HG02798 (cell line): ENCODE measurements at regions not wholly inside any gene's neighbourhood (a gene's known extent, or its start where the extent isn't known, plus 50 kb on each side); places are given as distances from the start of the nearest gene placed in this dataset.
"Not testable (repeated sequence)": the region's sequence is repeated elsewhere in the genome, so short reads cannot be mapped to it uniquely, and the experiment has no call there.

Source experiments
- ATAC-seq: cut with Tn5 transposase; IDR thresholded peaks from one replicate; pipeline ENCODE4 v1.9.1; 2021; ENCODE audit warnings: mild to moderate bottlenecking; ENCODE audit not compliant: unreplicated experiment, poor library complexity

- ATAC-seq = no peak
Measured at GRCh38 chr5:42235241-42235640, 188.0 kb upstream of the GHR start.

GRCh38 chr5:42235837-42236236 is 187.4 kb upstream of the GHR start:
- ATAC-seq = no peak

- ATAC-seq = no peak
Measured at GRCh38 chr5:42241636-42242035, 181.6 kb upstream of the GHR start.

GRCh38 chr5:42242210-42242609 is 181.0 kb upstream of the GHR start:
- no peak for ATAC-seq

GRCh38 chr5:42242881-42243485 is 180.3 kb upstream of the GHR start:
- no peak for ATAC-seq

GRCh38 chr5:42252306-42252705 is 170.9 kb upstream of the GHR start:
- ATAC-seq = no peak

GRCh38 chr5:42259914-42260313 is 163.3 kb upstream of the GHR start:
- ATAC-seq = not testable (repeated sequence)

- no peak for ATAC-seq
Measured at GRCh38 chr5:42267091-42267490, 156.1 kb upstream of the GHR start.

GRCh38 chr5:42268170-42268569 is 155.1 kb upstream of the GHR start:
- ATAC-seq = not testable (repeated sequence)

GRCh38 chr5:42268630-42269029 is 154.6 kb upstream of the GHR start:
- ATAC-seq = no peak

- ATAC-seq = no peak
Measured at GRCh38 chr5:42270771-42271170, 152.5 kb upstream of the GHR start.

- no peak for ATAC-seq
Measured at GRCh38 chr5:42274913-42275312, 148.3 kb upstream of the GHR start.

- no peak for ATAC-seq
Measured at GRCh38 chr5:42277293-42277692, 145.9 kb upstream of the GHR start.

- no peak for ATAC-seq
Measured at GRCh38 chr5:42284584-42284983, 138.7 kb upstream of the GHR start.

- no peak for ATAC-seq
Measured at GRCh38 chr5:42285230-42285629, 138.0 kb upstream of the GHR start.

- no peak for ATAC-seq
Measured at GRCh38 chr5:42300496-42300895, 122.7 kb upstream of the GHR start.

- ATAC-seq = no peak
Measured at GRCh38 chr5:42301349-42301748, 121.9 kb upstream of the GHR start.

- no peak for ATAC-seq
Measured at GRCh38 chr5:42302186-42302585, 121.1 kb upstream of the GHR start.

- no peak for ATAC-seq
Measured at GRCh38 chr5:42306287-42306686, 117.0 kb upstream of the GHR start.

- no peak for ATAC-seq
Measured at GRCh38 chr5:42309865-42310264, 113.4 kb upstream of the GHR start.

- no peak for ATAC-seq
Measured at GRCh38 chr5:42315214-42315613, 108.0 kb upstream of the GHR start.

GRCh38 chr5:42317575-42317974 is 105.7 kb upstream of the GHR start:
- ATAC-seq = no peak

- ATAC-seq = not testable (repeated sequence)
Measured at GRCh38 chr5:42319546-42319945, 103.7 kb upstream of the GHR start.
